Mesothelial cell of epicardium (in vitro differentiated cells): ENCODE measurements at regions not wholly inside any gene's neighbourhood (a gene's known extent, or its start where the extent isn't known, plus 50 kb on each side); places are given as distances from the start of the nearest gene placed in this dataset.

Experiments
- DNase-seq, 2 experiments: peaks; one replicate each; pipeline ENCODE4 v3.0.0; 2021; ENCODE audit warnings: low spot score in 2 of 2; ENCODE audit not compliant: unreplicated experiment in 2 of 2
- H3K27ac Mint-ChIP-seq: 2 replicates; pipeline ENCODE4 v1.8.0; 2021; ENCODE audit warnings: mixed read lengths
- H3K27me3 Mint-ChIP-seq: 2 replicates; pipeline ENCODE4 v1.8.0; 2021; ENCODE audit warnings: low read depth, mixed read lengths
- H3K36me3 Mint-ChIP-seq: 2 replicates; pipeline ENCODE4 v1.8.0; 2021; ENCODE audit warnings: mixed read lengths
- H3K4me1 Mint-ChIP-seq: 2 replicates; pipeline ENCODE4 v1.8.0; 2021; ENCODE audit warnings: mixed read lengths
- H3K4me3 Mint-ChIP-seq: 2 replicates; pipeline ENCODE4 v1.8.0; 2021; ENCODE audit warnings: mild to moderate bottlenecking, moderate library complexity, mixed read lengths
- H3K9me3 Mint-ChIP-seq: 2 replicates; pipeline ENCODE4 v1.8.0; 2021; ENCODE audit warnings: mixed read lengths
- CTCF ChIP-seq: fragments of 200-600 bp; sonication (generic); IDR thresholded peaks from one replicate; pipeline ENCODE4 v1.5.0; 2021; ENCODE audit warnings: antibody characterized with exemption; ENCODE audit not compliant: unreplicated experiment

GRCh38 chr9:91113016-91113415 lies 248.7 kb downstream of the AUH start:
- Mint-ChIP-seq H3K27ac (no peak overlapping the region), H3K4me3 (no peak overlapping the region), H3K36me3 (peaks cover 15% of the 10 kb centered on the region), H3K27me3 (no peaks in the 10 kb centered on the region), H3K4me1 (peaks cover 4% of the 10 kb centered on the region), H3K9me3 (peaks cover 38% of the 10 kb centered on the region)
- DNase-seq, result no peak
- no peak for TF ChIP-seq CTCF

GRCh38 chr9:91114450-91114849 lies 247.3 kb downstream of the AUH start:
- Mint-ChIP-seq H3K9me3 (peaks cover 32% of the 10 kb centered on the region), H3K27ac (no peak overlapping the region), H3K4me1 (peaks cover 18% of the 10 kb centered on the region), H3K36me3 (peaks cover 15% of the 10 kb centered on the region), H3K27me3 (no peaks in the 10 kb centered on the region), H3K4me3 (no peak overlapping the region)
- no peak for TF ChIP-seq CTCF
- DNase-seq, result no peak

- Mint-ChIP-seq H3K36me3 (peaks cover 4% of the 10 kb centered on the region), H3K4me1 (peaks cover 26% of the 10 kb centered on the region), H3K4me3 (no peak overlapping the region), H3K9me3 (peaks cover 16% of the 10 kb centered on the region), H3K27me3 (no peaks in the 10 kb centered on the region), H3K27ac (no peak overlapping the region)
- no peak for TF ChIP-seq CTCF
- DNase-seq, result no peak
Measured at GRCh38 chr9:91116211-91116610, 245.5 kb downstream of the AUH start.

GRCh38 chr9:91116711-91117110 lies 245.0 kb downstream of the AUH start:
- H3K9me3 Mint-ChIP-seq, result peaks cover 11% of the 10 kb centered on the region
- H3K27ac Mint-ChIP-seq, result no peak overlapping the region
- no peak for DNase-seq
- H3K27me3 Mint-ChIP-seq, result no peaks in the 10 kb centered on the region
- TF ChIP-seq CTCF, result no peak
- peaks cover 3% of the 10 kb centered on the region for H3K36me3 Mint-ChIP-seq
- no peak overlapping the region for H3K4me3 Mint-ChIP-seq
- H3K4me1 Mint-ChIP-seq, result peaks cover 26% of the 10 kb centered on the region

- TF ChIP-seq CTCF, result no peak
Measured at GRCh38 chr9:91117474-91117891, 244.2 kb downstream of the AUH start.

More at GRCh38 chr9:91117474-91117891, 244.2 kb downstream of the AUH start:
- no peak overlapping the region for H3K27ac Mint-ChIP-seq
- DNase-seq, result no peak
- H3K36me3 Mint-ChIP-seq, result peaks cover 3% of the 10 kb centered on the region
- H3K4me1 Mint-ChIP-seq, result peaks cover 26% of the 10 kb centered on the region
- no peak overlapping the region for H3K4me3 Mint-ChIP-seq
- H3K27me3 Mint-ChIP-seq, result no peaks in the 10 kb centered on the region
- H3K9me3 Mint-ChIP-seq, result peaks cover 14% of the 10 kb centered on the region
